ENCODE measurements at regions not wholly inside any gene's neighbourhood (a gene's known extent, or its start where the extent isn't known, plus 50 kb on each side); places are given as distances from the start of the nearest gene placed in this dataset.

GRCh38 chr15:51156957-51157356, 62.3 kb upstream of the TNFAIP8L3 start:
- DNase-seq (ENCODE audit: low spot score) (no peak), ATAC-seq (ENCODE audit: low read depth) (no peak)
- Histone ChIP-seq H3K27ac (ENCODE audit: poor library complexity, severe bottlenecking) (no peak overlapping the region), H3K9me3 (ENCODE audit: severe bottlenecking) (no peaks in the 10 kb centered on the region), H3K27me3 (ENCODE audit: insufficient read depth, poor library complexity, severe bottlenecking) (no peaks in the 10 kb centered on the region), H3K4me3 (ENCODE audit: severe bottlenecking) (no peak overlapping the region), H3K4me1 (ENCODE audit: insufficient read depth, poor library complexity, severe bottlenecking) (no peaks in the 10 kb centered on the region), H3K36me3 (ENCODE audit: low read depth) (no peaks in the 10 kb centered on the region)
- TF ChIP-seq CTCF (IDR thresholded peaks at IDR 0.05; ENCODE audit: poor library complexity, severe bottlenecking): no peak

- ATAC-seq (ENCODE audit: low read depth) (no peak), DNase-seq (ENCODE audit: low spot score) (no peak)
- TF ChIP-seq CTCF (IDR thresholded peaks at IDR 0.05; ENCODE audit: poor library complexity, severe bottlenecking): no peak
- Histone ChIP-seq H3K27me3 (ENCODE audit: insufficient read depth, poor library complexity, severe bottlenecking) (no peaks in the 10 kb centered on the region), H3K4me3 (ENCODE audit: severe bottlenecking) (no peak overlapping the region), H3K9me3 (ENCODE audit: severe bottlenecking) (no peaks in the 10 kb centered on the region), H3K36me3 (ENCODE audit: low read depth) (no peaks in the 10 kb centered on the region), H3K4me1 (ENCODE audit: insufficient read depth, poor library complexity, severe bottlenecking) (no peaks in the 10 kb centered on the region), H3K27ac (ENCODE audit: poor library complexity, severe bottlenecking) (no peak overlapping the region)
Measured at GRCh38 chr15:51155891-51156290, 61.2 kb upstream of the TNFAIP8L3 start.

GRCh38 chr15:51155016-51155580, 60.4 kb upstream of the TNFAIP8L3 start:
- Histone ChIP-seq H3K27me3 (ENCODE audit: insufficient read depth, poor library complexity, severe bottlenecking) (no peaks in the 10 kb centered on the region), H3K27ac (ENCODE audit: poor library complexity, severe bottlenecking) (peak overlapping the region; percentile 20), H3K9me3 (ENCODE audit: severe bottlenecking) (no peaks in the 10 kb centered on the region), H3K4me1 (ENCODE audit: insufficient read depth, poor library complexity, severe bottlenecking) (no peaks in the 10 kb centered on the region), H3K4me3 (ENCODE audit: severe bottlenecking) (no peak overlapping the region), H3K36me3 (ENCODE audit: low read depth) (no peaks in the 10 kb centered on the region)
- TF ChIP-seq CTCF (IDR thresholded peaks at IDR 0.05; ENCODE audit: poor library complexity, severe bottlenecking): no peak
- no peak for DNase-seq (ENCODE audit: low spot score)
- peak; percentile 67 for ATAC-seq (ENCODE audit: low read depth)

Data from RWPE2 (cell line).